Transverse colon (tissue), 4 donors: ENCODE measurements at regions not wholly inside any gene's neighbourhood (a gene's known extent, or its start where the extent isn't known, plus 50 kb on each side); places are given as distances from the start of the nearest gene placed in this dataset.

Experiments used
- DNase-seq: peaks from one replicate; pipeline ENCODE4 v3.0.0-alpha.2; 2019
- H3K27ac ChIP-seq, 4 donors: fragments of 200-600 bp; sonication (generic); 2 replicates each; pipeline ENCODE4 v1.5.1; 2016 to 2018; ENCODE audit warnings: inconsistent platforms in 4 of 4
- H3K27me3 ChIP-seq: fragments of 200-600 bp; sonication (generic); 2 replicates; pipeline ENCODE4 v1.5.1; 2017; ENCODE audit warnings: inconsistent platforms
- H3K36me3 ChIP-seq, 4 donors: fragments of 200-600 bp; sonication (generic); 2 replicates each; pipeline ENCODE4 v1.5.1; 2017 to 2019; ENCODE audit warnings: inconsistent platforms in 4 of 4
- H3K4me1 ChIP-seq, 4 donors: fragments of 200-600 bp; sonication (generic); 2 replicates each; pipeline ENCODE4 v1.5.1; 2017 to 2020; ENCODE audit warnings: inconsistent platforms in 4 of 4
- H3K4me3 ChIP-seq, 4 donors: fragments of 200-600 bp; sonication (generic); 1 replicate in 1 of 4; 2 replicates in 3 of 4; pipeline versions ENCODE4 v1.5.1 to v1.6.1; 2017 to 2019; ENCODE audit warnings: inconsistent platforms in 4 of 4
- H3K9me3 ChIP-seq, 2 donors: fragments of 200-600 bp; sonication (generic); 2 replicates each; pipeline ENCODE4 v1.5.1; 2017 to 2019; ENCODE audit warnings: inconsistent platforms in 2 of 2
- EP300 ChIP-seq: sonication (generic); formaldehyde crosslinking; IDR thresholded peaks from one replicate; pipeline ENCODE4 v1.6.1; 2017; ENCODE audit warnings: antibody characterized with exemption, low read depth
- POLR2A ChIP-seq: fragments of 450-650 bp; IDR thresholded peaks from one replicate; pipeline ENCODE4 v1.6.1; 2016; ENCODE audit warnings: antibody characterized with exemption, mild to moderate bottlenecking, moderate library complexity
- POLR2AphosphoS5 ChIP-seq, 3 donors: sonication (generic); formaldehyde crosslinking; IDR thresholded peaks; one replicate each; pipeline ENCODE4 v1.6.1; 2016; ENCODE audit warnings: antibody characterized with exemption in 3 of 3
- WGBS, 2 donors: methylation state at CpG; one replicate each; pipeline ENCODE4 v1.1.5; 2018; ENCODE audit warnings: low coverage in 1 of 2; 5-methylcytosine and 5-hydroxymethylcytosine counted together
- in situ Hi-C, 4 donors: fragments of 200-750 bp; cut with MboI; loops; one replicate each; pipeline versions ENCODE4 v1.15.0 to v1.15.1; 2017; ENCODE audit warnings: low sequenced_read_pairs in 3 of 4, low pct_ligation_motif_present in 1 of 4, low pct_unique_long_range_greater_than_20kb in 1 of 4
- intact Hi-C: fragments of 100-400 bp; cut with DNase I; formaldehyde crosslinking; loops from one replicate; pipeline ENCODE4 v1.15.1; 2023; ENCODE audit warnings: low total_unique reads
- TF ChIP-seq, protein P1 (sequence below), 5 experiments: fragments of 200-600 bp in 3 of 5; fragments of 450-650 bp in 2 of 5; sonication (generic) in 3 of 5; IDR thresholded peaks; 1 replicate in 2 of 5; 2 replicates in 3 of 5; pipeline ENCODE4 v1.5.1; 2016 to 2017; ENCODE audit warnings: antibody characterized with exemption in 5 of 5, inconsistent platforms in 3 of 5, mild to moderate bottlenecking in 2 of 5, moderate library complexity in 1 of 5

DNA sequence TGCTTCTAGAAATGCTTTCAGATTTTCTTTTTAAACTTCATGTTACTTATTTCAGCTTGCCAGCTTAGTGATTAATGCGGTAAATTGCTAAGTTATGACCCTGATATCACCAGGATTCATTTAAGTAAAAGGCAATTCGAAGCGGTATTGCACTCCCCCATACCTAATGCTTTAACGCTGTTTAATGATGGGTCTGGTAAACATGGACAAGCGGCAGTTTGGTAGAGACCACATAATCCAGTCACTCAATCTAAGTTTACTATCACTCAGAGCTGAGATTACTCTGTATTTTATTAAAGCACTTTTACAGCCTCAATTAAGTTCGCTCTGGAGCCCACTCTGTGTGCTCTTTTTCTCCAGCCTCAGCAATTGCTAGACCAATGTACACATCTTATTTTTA, 118.2 kb upstream of the SCN7A start:
- intact Hi-C loops: no loop called here
- H3K4me1 ChIP-seq: no peaks in the 10 kb centered on the region
- H3K36me3 ChIP-seq: no peaks in the 10 kb centered on the region
- H3K27ac ChIP-seq: no peak overlapping the region
- H3K4me3 ChIP-seq: no peak overlapping the region
- no peaks in the 10 kb centered on the region for H3K27me3 ChIP-seq
- peaks cover 0 to 3% of the 10 kb centered on the region in 2 donors for H3K9me3 ChIP-seq
- no peak for TF ChIP-seq POLR2A
- TF ChIP-seq POLR2AphosphoS5 (IDR thresholded peaks at IDR 0.05): no peak
- no peak for TF ChIP-seq EP300
- TF ChIP-seq, protein P1, sequence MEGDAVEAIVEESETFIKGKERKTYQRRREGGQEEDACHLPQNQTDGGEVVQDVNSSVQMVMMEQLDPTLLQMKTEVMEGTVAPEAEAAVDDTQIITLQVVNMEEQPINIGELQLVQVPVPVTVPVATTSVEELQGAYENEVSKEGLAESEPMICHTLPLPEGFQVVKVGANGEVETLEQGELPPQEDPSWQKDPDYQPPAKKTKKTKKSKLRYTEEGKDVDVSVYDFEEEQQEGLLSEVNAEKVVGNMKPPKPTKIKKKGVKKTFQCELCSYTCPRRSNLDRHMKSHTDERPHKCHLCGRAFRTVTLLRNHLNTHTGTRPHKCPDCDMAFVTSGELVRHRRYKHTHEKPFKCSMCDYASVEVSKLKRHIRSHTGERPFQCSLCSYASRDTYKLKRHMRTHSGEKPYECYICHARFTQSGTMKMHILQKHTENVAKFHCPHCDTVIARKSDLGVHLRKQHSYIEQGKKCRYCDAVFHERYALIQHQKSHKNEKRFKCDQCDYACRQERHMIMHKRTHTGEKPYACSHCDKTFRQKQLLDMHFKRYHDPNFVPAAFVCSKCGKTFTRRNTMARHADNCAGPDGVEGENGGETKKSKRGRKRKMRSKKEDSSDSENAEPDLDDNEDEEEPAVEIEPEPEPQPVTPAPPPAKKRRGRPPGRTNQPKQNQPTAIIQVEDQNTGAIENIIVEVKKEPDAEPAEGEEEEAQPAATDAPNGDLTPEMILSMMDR (IDR thresholded peaks at IDR 0.05): no peak
- DNase-seq: no peak
- in situ Hi-C loops: no loop called here
- WGBS, 2 donors: 59 to 60% methylated on average over 5 to 6 of the region's 6 CpGs

DNA sequence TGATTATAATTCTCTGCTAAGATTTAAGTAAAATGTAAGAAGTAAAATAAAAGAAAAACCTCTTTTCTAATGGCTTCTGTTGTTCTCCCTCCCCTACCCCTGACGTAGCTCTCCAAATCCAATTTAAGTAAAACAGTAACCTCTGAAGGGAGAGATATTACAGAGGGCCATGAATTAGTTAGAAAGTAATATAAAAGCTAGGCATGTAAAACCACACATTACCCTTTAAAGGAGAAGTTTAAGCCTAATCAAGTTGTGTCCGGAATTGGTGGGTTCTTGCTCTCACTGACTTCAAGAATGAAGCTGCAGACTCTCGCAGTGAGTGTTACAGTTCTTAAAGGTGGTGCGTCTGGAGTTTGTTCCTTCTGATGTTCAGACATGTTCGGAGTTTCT, 116.9 kb upstream of the SCN7A start:
- TF ChIP-seq, protein P1 (IDR thresholded peaks at IDR 0.05): no peak
- TF ChIP-seq POLR2A (no peak), POLR2AphosphoS5 (IDR thresholded peaks at IDR 0.05) (no peak)
- Histone ChIP-seq H3K27me3 (no peaks in the 10 kb centered on the region), H3K27ac (no peak overlapping the region), H3K9me3 (peaks cover 0 to 2% of the 10 kb centered on the region in 2 donors), H3K4me1 (no peaks in the 10 kb centered on the region), H3K4me3 (no peak overlapping the region), H3K36me3 (no peaks in the 10 kb centered on the region)
- intact Hi-C loops (no loop called here), in situ Hi-C loops (no loop called here)
- WGBS, 2 donors: 65 to 72% methylated on average over 5 of the region's 5 CpGs
- no peak for DNase-seq

DNA sequence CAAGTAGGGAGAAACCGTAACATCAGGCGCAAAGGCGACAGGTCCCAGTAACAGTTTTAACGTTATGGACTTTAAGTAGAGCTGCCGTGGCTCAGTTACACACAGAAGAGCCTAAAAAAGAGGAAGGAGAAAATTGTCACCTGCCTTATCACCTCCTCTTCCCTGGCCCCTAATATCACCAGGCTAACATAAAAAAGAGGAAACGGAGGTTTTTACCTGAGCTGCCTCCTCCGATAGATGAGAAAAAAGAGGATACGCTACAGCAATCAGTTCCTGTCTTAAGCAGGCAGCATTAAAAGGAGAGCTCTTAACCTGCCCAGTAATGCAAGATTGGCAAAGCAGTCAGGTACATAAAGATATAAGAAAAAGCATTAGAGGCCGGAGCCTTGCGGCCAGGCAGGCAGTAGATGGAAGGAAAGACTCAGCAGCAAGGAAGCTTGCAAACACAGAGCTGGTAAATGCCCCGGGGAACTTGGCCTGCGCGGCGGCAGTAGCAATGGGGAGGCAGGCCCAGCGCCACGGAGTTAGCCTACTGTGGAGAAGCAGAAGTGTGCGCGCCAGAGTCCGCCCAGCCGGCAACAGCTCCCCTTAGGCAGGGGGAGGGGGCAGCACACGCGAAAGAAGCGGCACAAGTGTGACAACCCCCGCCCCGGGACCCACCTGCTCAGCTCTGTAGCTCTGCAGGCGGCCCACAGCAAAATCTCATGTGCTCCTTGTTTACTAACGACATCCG, 116.3 kb upstream of the SCN7A start:
- no peak for DNase-seq
- TF ChIP-seq, protein P1 (IDR thresholded peaks at IDR 0.05): no peak
- 58 to 67% methylated on average over 5 to 28 of the region's 28 CpGs for WGBS, 2 donors
- in situ Hi-C loops (no loop called here), intact Hi-C loops (no loop called here)
- H3K4me3 ChIP-seq: no peak overlapping the region
- H3K4me1 ChIP-seq: no peaks in the 10 kb centered on the region
- no peak overlapping the region for H3K27ac ChIP-seq
- H3K9me3 ChIP-seq: no peaks in the 10 kb centered on the region
- no peaks in the 10 kb centered on the region for H3K36me3 ChIP-seq
- H3K27me3 ChIP-seq: no peaks in the 10 kb centered on the region

DNA sequence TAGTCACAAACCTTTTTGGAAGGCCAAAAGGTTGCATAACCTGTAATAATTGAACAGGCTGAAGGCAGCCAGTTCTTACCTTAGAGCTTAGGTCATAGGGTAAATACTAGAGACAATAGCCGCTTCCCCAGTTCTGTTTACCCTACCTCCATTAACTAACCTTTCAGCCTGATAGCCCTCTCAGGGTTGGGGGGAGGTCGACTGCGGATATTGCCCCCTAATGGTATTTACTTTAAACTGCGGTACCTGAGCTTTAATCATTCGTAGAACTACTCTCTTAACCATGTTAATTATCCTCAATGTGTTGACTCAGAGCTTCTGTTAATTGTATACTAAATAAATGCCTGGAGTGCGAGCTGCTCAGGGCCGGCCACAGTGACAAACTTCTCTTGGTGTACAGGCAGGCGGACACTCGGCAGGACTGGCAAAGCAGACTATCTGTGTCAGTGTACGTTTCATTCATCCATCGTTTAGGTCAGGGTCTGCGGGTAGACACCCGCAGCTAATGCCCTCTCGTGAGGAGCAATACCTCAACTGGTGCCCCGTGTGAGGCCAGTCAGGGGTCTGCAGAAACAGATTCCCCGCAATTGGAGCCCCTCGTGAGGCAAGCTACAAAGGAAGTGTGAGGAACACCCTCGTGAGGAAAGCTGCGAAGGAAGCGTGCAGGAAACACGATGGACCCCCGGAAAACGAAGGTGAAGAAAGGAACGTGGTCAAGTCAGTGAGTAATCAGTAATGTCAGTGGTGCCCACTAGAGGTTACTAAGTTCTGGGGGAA, 115.3 kb upstream of the SCN7A start:
- in situ Hi-C loops (no loop called here), intact Hi-C loops (no loop called here)
- no peaks in the 10 kb centered on the region for H3K36me3 ChIP-seq
- H3K9me3 ChIP-seq: no peaks in the 10 kb centered on the region
- H3K27me3 ChIP-seq: no peaks in the 10 kb centered on the region
- H3K4me3 ChIP-seq: no peak overlapping the region
- no peaks in the 10 kb centered on the region for H3K4me1 ChIP-seq
- 77% methylated on average over 8 to 24 of the region's 24 CpGs for WGBS, 2 donors
- TF ChIP-seq, protein P1 (IDR thresholded peaks at IDR 0.05): no peak
- TF ChIP-seq POLR2A (no peak), EP300 (no peak), POLR2AphosphoS5 (IDR thresholded peaks at IDR 0.05) (no peak)
- H3K27ac ChIP-seq: no peak overlapping the region
- no peak for DNase-seq
